ENCODE measurements at regions not wholly inside any gene's neighbourhood (a gene's known extent, or its start where the extent isn't known, plus 50 kb on each side); places are given as distances from the start of the nearest gene placed in this dataset.
"Not testable (repeated sequence)": the region's sequence is repeated elsewhere in the genome, so short reads cannot be mapped to it uniquely, and the experiment has no call there.

DNA sequence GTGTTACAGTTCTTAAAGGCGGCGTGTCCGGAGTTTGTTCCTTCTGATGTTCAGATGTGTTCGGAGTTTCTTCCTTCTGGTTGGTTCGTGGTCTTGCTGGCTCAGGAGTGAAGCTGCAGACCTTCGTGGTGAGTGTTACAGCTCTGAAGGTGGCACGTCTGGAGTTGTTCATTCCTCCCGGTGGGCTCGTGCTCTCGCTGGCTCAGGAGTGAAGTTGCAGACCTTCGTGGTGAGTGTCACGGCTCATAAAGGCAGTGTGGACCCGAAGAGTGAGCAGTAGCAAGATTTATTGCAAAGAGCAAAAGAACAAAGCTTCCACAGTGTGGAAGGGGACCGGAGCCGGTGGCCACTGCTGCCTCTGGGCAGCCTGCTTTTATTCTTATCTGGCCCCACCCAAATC, 65.3 kb upstream of the NDST4 start:
- not testable (repeated sequence) for TF ChIP-seq EZH2phosphoT487 (IDR thresholded peaks at IDR 0.05; ENCODE audit: insufficient read depth, low read depth); EZH2 (IDR thresholded peaks at IDR 0.05; ENCODE audit: insufficient read depth, poor library complexity, severe bottlenecking)

Data from GM23248 (cell line).